ENCODE measurements at regions not wholly inside any gene's neighbourhood (a gene's known extent, or its start where the extent isn't known, plus 50 kb on each side); places are given as distances from the start of the nearest gene placed in this dataset.
"Not testable (repeated sequence)": the region's sequence is repeated elsewhere in the genome, so short reads cannot be mapped to it uniquely, and the experiment has no call there.

- H3K36me3 ChIP-seq (ENCODE audit: control insufficient read depth in 2 of 2, insufficient read depth in 2 of 2, low read length in 2 of 2), result no peaks in the 10 kb centered on the region
- no peaks in the 10 kb centered on the region for H3K4me1 ChIP-seq (ENCODE audit: control insufficient read depth in 2 of 2, insufficient read depth in 2 of 2, low read length in 2 of 2)
- no peaks in the 10 kb centered on the region for H3K27me3 ChIP-seq (ENCODE audit: control insufficient read depth in 2 of 2, insufficient read depth in 2 of 2, low read length in 2 of 2)
- H3K27ac ChIP-seq (ENCODE audit: low read depth in 2 of 2, low read length in 2 of 2), result no peak overlapping the region
- H3K9ac ChIP-seq (ENCODE audit: low read depth in 1 of 2, low read length in 2 of 2), result no peak overlapping the region
- H3K4me3 ChIP-seq (ENCODE audit: low read length in 2 of 2), result no peak overlapping the region
- no peaks in the 10 kb centered on the region for H3K9me3 ChIP-seq (ENCODE audit: control insufficient read depth in 2 of 2, low read length in 2 of 2)
Measured at GRCh38 chr9:118650417-118650816, 718.8 kb downstream of the BRINP1 start.

- no peaks in the 10 kb centered on the region for H3K4me1 ChIP-seq (ENCODE audit: control insufficient read depth in 2 of 2, insufficient read depth in 2 of 2, low read length in 2 of 2)
- no peak overlapping the region for H3K27ac ChIP-seq (ENCODE audit: low read depth in 2 of 2, low read length in 2 of 2)
- H3K4me3 ChIP-seq (ENCODE audit: low read length in 2 of 2), result no peak overlapping the region
- no peaks in the 10 kb centered on the region for H3K27me3 ChIP-seq (ENCODE audit: control insufficient read depth in 2 of 2, insufficient read depth in 2 of 2, low read length in 2 of 2)
- no peaks in the 10 kb centered on the region for H3K36me3 ChIP-seq (ENCODE audit: control insufficient read depth in 2 of 2, insufficient read depth in 2 of 2, low read length in 2 of 2)
- H3K9me3 ChIP-seq (ENCODE audit: control insufficient read depth in 2 of 2, low read length in 2 of 2), result no peaks in the 10 kb centered on the region
- H3K9ac ChIP-seq (ENCODE audit: low read depth in 1 of 2, low read length in 2 of 2), result no peak overlapping the region
Measured at GRCh38 chr9:118651511-118651910, 717.7 kb downstream of the BRINP1 start.

- Histone ChIP-seq H3K9ac (ENCODE audit: low read depth in 1 of 2, low read length in 2 of 2) (no peak overlapping the region), H3K4me3 (ENCODE audit: low read length in 2 of 2) (no peak overlapping the region), H3K9me3 (ENCODE audit: control insufficient read depth in 2 of 2, low read length in 2 of 2) (no peaks in the 10 kb centered on the region)
Measured at GRCh38 chr9:118652258-118652657, 717.0 kb downstream of the BRINP1 start.

GRCh38 chr9:118652912-118653311 is 716.3 kb downstream of the BRINP1 start:
- Histone ChIP-seq H3K27me3 (ENCODE audit: control insufficient read depth in 2 of 2, insufficient read depth in 2 of 2, low read length in 2 of 2) (no peaks in the 10 kb centered on the region), H3K9ac (ENCODE audit: low read depth in 1 of 2, low read length in 2 of 2) (no peak overlapping the region), H3K27ac (ENCODE audit: low read depth in 2 of 2, low read length in 2 of 2) (no peak overlapping the region), H3K9me3 (ENCODE audit: control insufficient read depth in 2 of 2, low read length in 2 of 2) (no peaks in the 10 kb centered on the region), H3K4me3 (ENCODE audit: low read length in 2 of 2) (no peak overlapping the region), H3K36me3 (ENCODE audit: control insufficient read depth in 2 of 2, insufficient read depth in 2 of 2, low read length in 2 of 2) (no peaks in the 10 kb centered on the region), H3K4me1 (ENCODE audit: control insufficient read depth in 2 of 2, insufficient read depth in 2 of 2, low read length in 2 of 2) (no peaks in the 10 kb centered on the region)

More at GRCh38 chr9:118652258-118652657, 717.0 kb downstream of the BRINP1 start:
- H3K27me3 ChIP-seq (ENCODE audit: control insufficient read depth in 2 of 2, insufficient read depth in 2 of 2, low read length in 2 of 2), result no peaks in the 10 kb centered on the region
- H3K4me1 ChIP-seq (ENCODE audit: control insufficient read depth in 2 of 2, insufficient read depth in 2 of 2, low read length in 2 of 2), result no peaks in the 10 kb centered on the region
- no peaks in the 10 kb centered on the region for H3K36me3 ChIP-seq (ENCODE audit: control insufficient read depth in 2 of 2, insufficient read depth in 2 of 2, low read length in 2 of 2)
- no peak overlapping the region for H3K27ac ChIP-seq (ENCODE audit: low read depth in 2 of 2, low read length in 2 of 2)

GRCh38 chr9:118659011-118659410 is 710.2 kb downstream of the BRINP1 start:
- H3K9ac ChIP-seq (ENCODE audit: low read depth in 1 of 2, low read length in 2 of 2), result no peak overlapping the region
- no peaks in the 10 kb centered on the region for H3K27me3 ChIP-seq (ENCODE audit: control insufficient read depth in 2 of 2, insufficient read depth in 2 of 2, low read length in 2 of 2)
- H3K36me3 ChIP-seq (ENCODE audit: control insufficient read depth in 2 of 2, insufficient read depth in 2 of 2, low read length in 2 of 2), result no peaks in the 10 kb centered on the region
- H3K27ac ChIP-seq (ENCODE audit: low read depth in 2 of 2, low read length in 2 of 2), result no peak overlapping the region
- H3K4me3 ChIP-seq (ENCODE audit: low read length in 2 of 2), result no peak overlapping the region
- no peaks in the 10 kb centered on the region for H3K4me1 ChIP-seq (ENCODE audit: control insufficient read depth in 2 of 2, insufficient read depth in 2 of 2, low read length in 2 of 2)
- H3K9me3 ChIP-seq (ENCODE audit: control insufficient read depth in 2 of 2, low read length in 2 of 2), result no peaks in the 10 kb centered on the region

GRCh38 chr9:118665226-118665919 is 703.9 kb downstream of the BRINP1 start:
- Histone ChIP-seq H3K4me1 (ENCODE audit: control insufficient read depth in 2 of 2, insufficient read depth in 2 of 2, low read length in 2 of 2) (no peaks in the 10 kb centered on the region), H3K9ac (ENCODE audit: low read depth in 1 of 2, low read length in 2 of 2) (no peak overlapping the region), H3K9me3 (ENCODE audit: control insufficient read depth in 2 of 2, low read length in 2 of 2) (no peaks in the 10 kb centered on the region), H3K36me3 (ENCODE audit: control insufficient read depth in 2 of 2, insufficient read depth in 2 of 2, low read length in 2 of 2) (no peaks in the 10 kb centered on the region), H3K27ac (ENCODE audit: low read depth in 2 of 2, low read length in 2 of 2) (no peak overlapping the region), H3K27me3 (ENCODE audit: control insufficient read depth in 2 of 2, insufficient read depth in 2 of 2, low read length in 2 of 2) (no peaks in the 10 kb centered on the region), H3K4me3 (ENCODE audit: low read length in 2 of 2) (no peak overlapping the region)

GRCh38 chr9:118670011-118670953 is 699.0 kb downstream of the BRINP1 start:
- no peaks in the 10 kb centered on the region for H3K4me1 ChIP-seq (ENCODE audit: control insufficient read depth in 2 of 2, insufficient read depth in 2 of 2, low read length in 2 of 2)
- H3K27me3 ChIP-seq (ENCODE audit: control insufficient read depth in 2 of 2, insufficient read depth in 2 of 2, low read length in 2 of 2), result no peaks in the 10 kb centered on the region
- no peak overlapping the region for H3K4me3 ChIP-seq (ENCODE audit: low read length in 2 of 2)
- H3K36me3 ChIP-seq (ENCODE audit: control insufficient read depth in 2 of 2, insufficient read depth in 2 of 2, low read length in 2 of 2), result no peaks in the 10 kb centered on the region
- no peak overlapping the region for H3K9ac ChIP-seq (ENCODE audit: low read depth in 1 of 2, low read length in 2 of 2)
- H3K9me3 ChIP-seq (ENCODE audit: control insufficient read depth in 2 of 2, low read length in 2 of 2), result no peaks in the 10 kb centered on the region
- no peak overlapping the region for H3K27ac ChIP-seq (ENCODE audit: low read depth in 2 of 2, low read length in 2 of 2)

GRCh38 chr9:118674942-118675341 is 694.3 kb downstream of the BRINP1 start:
- Histone ChIP-seq H3K27ac (ENCODE audit: low read depth in 2 of 2, low read length in 2 of 2) (no peak overlapping the region), H3K27me3 (ENCODE audit: control insufficient read depth in 2 of 2, insufficient read depth in 2 of 2, low read length in 2 of 2) (no peaks in the 10 kb centered on the region), H3K36me3 (ENCODE audit: control insufficient read depth in 2 of 2, insufficient read depth in 2 of 2, low read length in 2 of 2) (no peaks in the 10 kb centered on the region), H3K9ac (ENCODE audit: low read depth in 1 of 2, low read length in 2 of 2) (no peak overlapping the region), H3K9me3 (ENCODE audit: control insufficient read depth in 2 of 2, low read length in 2 of 2) (no peaks in the 10 kb centered on the region), H3K4me3 (ENCODE audit: low read length in 2 of 2) (no peak overlapping the region), H3K4me1 (ENCODE audit: control insufficient read depth in 2 of 2, insufficient read depth in 2 of 2, low read length in 2 of 2) (no peaks in the 10 kb centered on the region)

GRCh38 chr9:118677936-118678653 is 691.1 kb downstream of the BRINP1 start:
- not testable (repeated sequence) for H3K9me3 ChIP-seq (ENCODE audit: control insufficient read depth in 2 of 2, low read length in 2 of 2); H3K36me3 ChIP-seq (ENCODE audit: control insufficient read depth in 2 of 2, insufficient read depth in 2 of 2, low read length in 2 of 2); H3K4me1 ChIP-seq (ENCODE audit: control insufficient read depth in 2 of 2, insufficient read depth in 2 of 2, low read length in 2 of 2); H3K27me3 ChIP-seq (ENCODE audit: control insufficient read depth in 2 of 2, insufficient read depth in 2 of 2, low read length in 2 of 2); H3K9ac ChIP-seq (ENCODE audit: low read depth in 1 of 2, low read length in 2 of 2); H3K4me3 ChIP-seq (ENCODE audit: low read length in 2 of 2); H3K27ac ChIP-seq (ENCODE audit: low read depth in 2 of 2, low read length in 2 of 2)

- Histone ChIP-seq H3K9me3 (ENCODE audit: control insufficient read depth in 2 of 2, low read length in 2 of 2) (no peaks in the 10 kb centered on the region), H3K4me1 (ENCODE audit: control insufficient read depth in 2 of 2, insufficient read depth in 2 of 2, low read length in 2 of 2) (no peaks in the 10 kb centered on the region), H3K9ac (ENCODE audit: low read depth in 1 of 2, low read length in 2 of 2) (no peak overlapping the region), H3K27ac (ENCODE audit: low read depth in 2 of 2, low read length in 2 of 2) (no peak overlapping the region), H3K4me3 (ENCODE audit: low read length in 2 of 2) (no peak overlapping the region), H3K27me3 (ENCODE audit: control insufficient read depth in 2 of 2, insufficient read depth in 2 of 2, low read length in 2 of 2) (no peaks in the 10 kb centered on the region), H3K36me3 (ENCODE audit: control insufficient read depth in 2 of 2, insufficient read depth in 2 of 2, low read length in 2 of 2) (no peaks in the 10 kb centered on the region)
Measured at GRCh38 chr9:118686959-118687358, 682.3 kb downstream of the BRINP1 start.
